NOMO-1 (cell line): ENCODE measurements at regions not wholly inside any gene's neighbourhood (a gene's known extent, or its start where the extent isn't known, plus 50 kb on each side); places are given as distances from the start of the nearest gene placed in this dataset.

ENCODE experiments used
- DNase-seq, 2 experiments: peaks; one replicate each; lab custom pipeline; 2025; ENCODE audit not compliant: unreplicated experiment in 2 of 2; lab: John Stamatoyannopoulos, UW

DNA sequence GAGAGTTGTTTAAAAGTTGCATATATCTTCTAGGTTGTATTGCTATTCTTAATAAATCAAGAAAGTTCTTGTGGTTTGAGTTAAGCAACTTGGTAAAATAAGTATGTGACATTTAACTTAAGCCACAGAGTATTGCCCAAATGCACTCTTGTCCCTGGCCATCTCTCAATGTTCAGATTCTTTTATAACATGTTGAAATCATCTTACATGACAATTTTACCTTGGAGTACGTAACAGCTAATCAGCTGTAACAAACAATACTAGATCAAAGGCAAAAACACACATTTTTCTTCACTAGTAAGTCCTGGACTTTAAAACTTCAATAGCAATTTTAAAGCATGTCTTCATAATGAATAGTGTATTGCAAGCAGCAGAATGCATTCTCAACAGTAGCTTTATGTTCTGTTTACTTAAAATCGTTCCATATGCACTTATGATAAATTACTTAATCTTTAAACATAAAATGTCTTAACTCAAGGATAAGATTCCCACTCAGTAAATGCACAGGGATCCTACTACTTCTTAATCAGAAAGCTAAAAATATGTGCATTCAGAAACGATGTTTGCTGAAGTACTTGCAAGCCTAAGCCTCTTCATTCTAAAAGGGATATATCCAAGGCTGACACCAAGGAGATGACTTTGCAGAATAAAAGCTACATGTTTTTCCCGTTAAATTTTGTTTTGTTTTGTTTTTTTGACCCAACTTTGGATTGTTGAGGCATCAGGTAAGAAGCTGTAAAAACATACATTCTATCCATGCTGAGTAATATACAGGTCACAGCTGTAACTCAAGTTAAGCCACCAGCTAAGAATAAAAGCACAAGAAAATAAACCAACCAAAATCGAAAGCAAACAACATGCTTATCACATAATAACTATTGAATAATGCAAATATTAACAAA, 86.1 kb upstream of the NFIB start:
- DNase-seq = no peak

DNA sequence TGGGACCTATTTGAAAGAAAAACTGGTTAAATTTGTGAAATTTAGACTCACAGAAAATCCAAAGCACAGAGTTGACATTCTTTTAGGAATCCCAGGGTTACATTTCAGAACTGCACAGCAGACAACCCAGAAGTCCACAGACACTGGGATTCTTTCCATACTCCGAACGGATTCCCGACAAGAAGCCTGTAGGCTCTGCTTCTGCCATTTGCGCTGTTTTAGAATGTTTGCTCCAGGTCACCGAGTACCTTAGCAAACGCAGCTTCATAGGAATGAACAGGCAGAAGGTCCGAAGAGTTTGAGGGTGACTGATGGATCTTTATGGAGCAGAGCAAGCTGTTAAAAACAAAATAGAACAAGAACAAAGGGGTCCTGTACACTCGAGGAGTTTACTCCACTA, 84.5 kb upstream of the NFIB start:
- no peak for DNase-seq

DNA sequence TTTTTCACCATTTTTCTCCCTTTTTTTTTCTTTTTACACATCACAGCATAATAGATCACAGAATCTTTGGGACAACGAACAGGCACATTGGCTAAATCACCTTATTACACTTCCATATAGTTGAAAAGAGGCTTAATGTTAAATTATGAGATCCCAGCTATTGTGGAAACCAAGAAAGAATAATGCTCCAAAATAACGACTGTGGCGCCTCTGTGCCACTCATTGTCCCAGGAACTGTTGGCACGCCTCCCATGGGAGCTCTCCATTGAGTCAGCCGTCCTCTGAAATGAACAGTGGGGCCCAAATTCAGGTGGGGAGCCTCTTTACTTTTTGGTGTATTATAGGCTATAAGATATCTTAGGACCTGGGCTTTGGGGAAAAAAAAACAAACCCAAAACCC, 82.2 kb upstream of the NFIB start:
- no peak for DNase-seq

DNA sequence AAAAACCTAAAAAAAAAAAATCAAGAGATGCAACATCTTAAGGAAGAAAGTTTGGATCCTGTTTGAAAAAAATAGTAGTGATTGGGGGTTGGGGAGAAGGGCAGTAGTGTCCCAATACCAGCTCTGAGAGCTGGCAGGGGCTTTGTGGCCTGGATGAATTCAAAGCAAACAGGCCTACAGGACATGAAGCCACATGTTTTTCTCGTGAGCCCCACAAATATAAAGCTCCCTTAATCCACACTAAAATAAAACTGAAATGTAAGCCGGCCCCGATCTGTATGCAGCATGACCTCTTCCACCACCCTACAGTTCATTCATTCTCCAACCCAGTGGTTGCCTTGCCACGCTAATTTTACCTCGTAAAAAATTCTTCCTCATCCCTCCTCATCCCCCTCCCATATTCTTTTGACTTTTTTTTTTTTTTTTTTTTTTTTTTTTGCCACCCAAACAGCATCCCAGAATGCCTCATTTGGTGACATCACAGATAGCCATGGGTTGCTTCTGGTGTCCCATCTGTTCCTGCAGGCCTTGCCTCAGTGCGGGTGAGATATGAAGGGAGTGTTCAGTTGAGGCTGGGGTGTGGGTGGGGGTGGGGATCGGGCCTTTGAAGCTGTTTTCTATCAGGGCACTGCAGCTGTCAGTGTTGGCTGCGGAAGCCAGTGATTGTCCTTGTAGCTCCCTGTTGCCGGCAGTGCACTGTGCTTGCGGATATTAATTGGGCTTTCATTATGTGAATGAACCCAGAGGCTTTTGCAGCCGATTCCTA, 81.6 kb upstream of the NFIB start:
- no peak for DNase-seq

DNA sequence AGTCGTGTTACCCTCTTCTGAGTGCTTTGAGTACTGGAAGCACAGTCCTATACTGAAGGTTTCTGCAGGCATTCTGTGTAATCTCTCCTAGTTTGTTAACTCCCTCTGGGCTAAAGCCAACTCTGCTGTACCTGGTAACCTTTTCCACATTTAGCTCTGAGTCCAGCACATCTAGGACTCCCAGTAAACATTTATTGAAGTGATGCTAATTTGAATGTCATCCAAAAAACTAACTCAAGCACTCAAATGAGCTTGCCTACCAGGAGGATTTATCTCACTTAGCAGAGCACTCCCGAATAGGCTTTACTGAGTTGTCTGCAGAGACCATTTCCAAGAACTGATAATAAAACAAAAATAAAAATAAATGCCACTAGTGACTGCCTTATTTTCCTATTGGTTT, 79.5 kb upstream of the NFIB start:
- DNase-seq = no peak

DNA sequence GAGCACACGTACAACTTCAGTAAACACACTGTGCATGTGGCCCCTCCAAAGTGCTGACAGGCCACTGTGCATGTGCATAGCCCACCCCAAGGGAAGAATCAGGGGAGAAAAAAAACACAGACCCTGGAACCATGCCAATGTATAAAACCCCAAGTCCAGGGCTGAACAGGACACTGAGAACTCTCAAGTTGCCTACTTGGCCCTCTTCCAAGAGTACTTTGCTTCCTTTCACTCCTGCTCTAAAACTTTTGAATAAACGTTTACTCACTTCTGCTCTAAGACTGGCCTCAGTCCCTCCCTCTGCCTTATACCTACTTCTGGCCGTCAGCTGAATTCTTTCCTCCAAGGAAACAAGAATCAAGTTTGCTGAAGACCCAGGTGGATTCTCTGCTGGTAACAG, 77.7 kb upstream of the NFIB start:
- DNase-seq = no peak

DNA sequence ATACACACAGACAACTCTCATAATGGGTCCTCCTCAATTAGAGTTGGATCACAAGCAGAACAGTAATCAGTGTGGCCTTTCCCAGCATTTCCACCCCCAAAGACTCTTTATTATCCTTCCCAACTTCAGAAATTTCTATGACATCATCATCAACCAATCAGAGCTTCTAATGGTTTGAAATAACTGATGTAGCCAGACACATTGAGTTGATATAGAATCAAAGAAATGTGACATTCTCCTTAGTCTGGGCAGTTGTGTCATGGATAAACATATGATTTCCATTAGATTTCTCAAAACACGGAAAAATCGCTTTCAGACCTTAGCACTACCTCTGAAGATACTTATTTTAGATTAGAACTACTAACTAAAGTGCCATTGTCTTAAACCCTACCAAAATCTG, 75.7 kb upstream of the NFIB start:
- DNase-seq = no peak

DNA sequence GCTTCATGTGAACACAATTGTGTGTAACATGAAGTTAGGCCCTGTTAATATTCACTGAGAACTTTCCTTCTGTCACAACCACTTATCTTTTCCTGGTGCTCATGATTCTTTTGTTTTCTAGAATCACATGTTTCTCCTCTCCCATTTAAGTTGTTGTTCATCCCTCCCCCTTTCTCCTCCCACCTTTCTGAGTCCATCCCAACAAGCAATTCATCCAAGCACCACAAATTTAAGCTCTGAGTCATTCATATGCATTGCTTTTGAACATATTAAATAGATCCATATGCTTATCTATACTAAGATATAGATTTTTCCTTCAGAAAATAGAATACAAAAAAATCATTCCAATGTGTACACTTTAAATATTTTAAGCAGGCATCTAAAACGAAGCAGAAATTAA, 75.2 kb upstream of the NFIB start:
- DNase-seq = no peak

DNA sequence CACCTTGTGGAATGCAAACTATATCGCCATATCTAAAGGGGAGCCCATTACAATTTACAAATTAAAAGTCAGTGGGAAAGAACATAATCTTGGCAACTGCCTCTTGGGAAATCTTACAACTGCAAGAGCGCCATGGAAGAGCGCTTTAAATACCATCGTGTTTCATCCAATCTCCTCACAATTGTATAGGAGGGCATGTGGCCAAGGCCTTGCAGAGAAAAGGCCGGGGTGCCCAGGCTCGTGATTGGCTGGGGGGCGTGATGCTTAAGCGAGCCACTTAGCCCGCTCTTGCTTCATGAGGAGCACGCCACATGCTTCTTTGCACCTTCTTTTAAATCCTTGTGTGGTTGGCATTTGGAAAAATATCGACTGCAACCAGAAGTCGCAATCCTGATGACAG, 69.8 kb upstream of the NFIB start:
- no peak for DNase-seq

DNA sequence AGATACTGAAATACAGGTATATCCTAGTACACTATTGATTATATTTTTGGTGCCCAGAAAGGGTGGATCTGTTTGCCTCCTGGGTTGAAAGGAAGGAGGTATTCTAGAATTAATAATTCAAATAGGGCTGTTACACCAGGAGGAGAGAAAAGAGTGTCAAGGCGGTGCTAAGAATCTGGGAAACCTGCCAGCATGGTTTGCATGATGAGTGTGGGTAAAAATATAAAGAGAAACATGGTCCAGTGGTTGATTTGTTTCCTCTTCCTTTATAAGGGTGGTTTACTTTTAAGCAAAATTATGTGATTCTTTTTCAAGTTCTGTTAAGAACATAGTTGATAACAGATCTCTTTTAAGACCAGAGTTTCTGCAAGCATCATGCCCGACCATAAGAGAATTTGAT, 69.4 kb upstream of the NFIB start:
- no peak for DNase-seq

DNA sequence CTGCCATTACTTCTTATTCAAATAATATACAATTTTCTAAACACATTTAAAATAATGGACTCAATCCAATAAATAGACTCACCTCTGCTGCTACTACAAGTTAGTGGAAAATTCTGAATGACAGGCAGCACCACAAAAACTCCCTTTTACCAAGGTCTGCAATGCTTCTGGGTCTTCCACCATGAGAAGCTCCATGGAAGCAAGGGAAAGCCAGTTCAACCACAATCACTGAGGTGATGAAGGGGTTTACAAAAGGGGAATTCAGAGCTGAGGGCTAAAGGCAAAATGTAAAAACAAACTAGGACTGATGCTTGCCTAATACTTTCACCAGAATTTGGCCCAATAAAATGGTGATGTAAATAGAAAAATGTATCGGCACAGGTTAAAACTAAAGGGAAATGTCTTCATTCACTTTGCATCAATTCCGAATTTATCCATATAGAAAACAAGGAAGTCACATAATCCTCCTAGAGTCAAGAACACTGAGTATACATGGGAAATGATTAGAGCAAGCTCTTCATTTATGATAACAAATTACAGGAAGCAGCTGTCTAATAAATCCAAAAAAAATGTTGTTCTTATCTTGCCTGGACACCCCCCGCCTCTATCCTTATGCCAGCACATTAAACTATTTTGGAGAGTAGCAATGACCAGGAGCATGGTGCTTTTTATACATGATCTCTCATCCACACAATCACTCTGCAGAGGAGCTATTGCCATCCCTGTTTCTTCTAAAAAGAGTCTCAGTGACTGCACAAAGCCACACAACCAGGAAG, 66.3 kb upstream of the NFIB start:
- no peak for DNase-seq

DNA sequence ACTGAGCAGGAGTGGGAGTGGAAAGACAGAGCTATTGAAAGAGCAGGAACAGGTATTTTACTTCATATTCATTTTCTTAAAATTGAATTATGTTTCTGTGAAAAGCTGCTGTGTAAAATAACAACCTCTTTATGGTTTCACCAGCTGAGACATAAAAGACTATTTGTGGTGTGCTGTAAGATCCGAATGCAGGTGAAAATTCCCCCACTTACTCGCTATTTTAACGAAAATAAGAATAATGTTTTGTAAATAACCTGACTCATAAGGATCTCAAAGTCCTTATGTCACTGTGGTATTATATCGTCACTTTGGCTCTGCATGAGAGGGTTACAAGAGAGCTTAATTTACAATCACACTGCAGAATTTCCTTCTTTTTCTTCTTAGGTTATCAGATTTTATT, 65.3 kb upstream of the NFIB start:
- DNase-seq = no peak

DNA sequence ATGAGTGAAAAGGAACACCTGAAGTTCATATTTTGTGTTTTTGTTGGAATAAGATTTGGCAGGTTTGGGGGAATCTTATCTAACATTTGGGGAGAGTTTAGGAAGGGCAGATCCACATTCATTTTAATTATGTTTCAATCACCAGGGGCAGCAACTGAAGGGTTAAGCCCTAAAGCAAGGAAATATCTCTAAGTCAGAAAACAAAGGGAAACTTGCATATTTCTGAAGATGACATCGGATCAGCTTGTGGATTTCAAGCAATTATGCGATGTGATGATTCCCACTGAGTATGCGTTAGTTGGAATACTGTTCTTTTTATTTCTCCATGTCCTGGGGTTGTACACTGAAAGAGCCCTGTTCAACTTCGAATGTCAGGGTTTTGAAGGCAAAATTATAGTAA, 59.8 kb upstream of the NFIB start:
- no peak for DNase-seq

DNA sequence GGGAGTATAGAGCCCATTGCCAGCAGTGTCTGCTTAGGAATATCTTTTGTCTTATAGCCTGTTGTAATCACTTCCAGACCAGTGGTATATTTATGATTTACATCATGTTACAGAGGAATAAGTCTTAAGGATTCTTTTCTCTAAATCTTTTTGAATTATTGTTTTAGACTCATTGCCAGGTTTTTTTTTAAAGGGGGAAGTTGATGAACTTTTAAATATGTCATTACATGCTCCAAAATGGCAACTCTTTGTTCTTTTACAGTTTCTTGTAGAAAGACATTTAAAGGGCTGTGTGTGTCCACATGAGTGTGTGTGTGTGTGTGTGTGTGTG, 59.4 kb upstream of the NFIB start:
- no peak for DNase-seq

DNA sequence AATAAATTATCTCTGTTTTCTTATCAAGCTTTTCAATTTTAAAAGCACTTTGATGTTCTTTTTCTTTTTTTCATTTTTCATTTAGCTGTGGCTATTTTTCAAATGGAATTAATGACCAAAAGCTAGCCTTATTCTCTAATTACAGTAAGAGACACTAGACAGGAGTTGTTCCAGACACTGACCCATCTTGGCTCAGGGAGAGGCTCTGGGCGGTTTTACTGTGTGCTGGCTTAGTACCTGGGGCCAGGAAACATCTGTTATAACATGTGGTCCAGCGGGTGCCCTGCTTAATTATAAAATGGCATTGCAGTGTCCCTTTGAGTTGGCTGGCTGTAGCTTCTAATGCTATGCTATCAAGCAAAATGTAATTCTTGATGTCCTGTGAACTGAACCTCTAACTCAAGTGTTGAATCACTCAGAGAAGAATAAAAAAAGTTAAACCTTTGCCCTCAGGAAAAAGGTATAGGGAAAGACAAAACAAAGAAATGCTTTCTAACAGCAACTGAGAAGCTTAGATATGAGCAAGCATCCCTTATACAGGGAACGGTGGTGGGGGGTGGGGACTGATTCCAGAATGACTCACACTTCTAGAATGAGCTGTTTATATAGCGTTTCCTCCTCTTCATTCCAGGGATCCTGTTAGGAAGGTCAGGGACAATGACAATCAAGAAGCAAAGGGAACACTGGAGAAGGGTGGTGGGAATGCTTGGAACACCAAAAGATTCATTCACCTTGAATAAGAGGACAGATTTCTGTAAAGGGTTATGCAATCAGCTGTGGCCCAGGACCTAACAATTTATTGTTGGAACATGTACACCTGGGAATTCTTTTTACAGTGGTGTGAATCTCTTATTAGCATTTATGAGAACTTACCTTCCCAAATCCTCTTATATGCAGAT, 58.7 kb upstream of the NFIB start:
- DNase-seq = no peak

DNA sequence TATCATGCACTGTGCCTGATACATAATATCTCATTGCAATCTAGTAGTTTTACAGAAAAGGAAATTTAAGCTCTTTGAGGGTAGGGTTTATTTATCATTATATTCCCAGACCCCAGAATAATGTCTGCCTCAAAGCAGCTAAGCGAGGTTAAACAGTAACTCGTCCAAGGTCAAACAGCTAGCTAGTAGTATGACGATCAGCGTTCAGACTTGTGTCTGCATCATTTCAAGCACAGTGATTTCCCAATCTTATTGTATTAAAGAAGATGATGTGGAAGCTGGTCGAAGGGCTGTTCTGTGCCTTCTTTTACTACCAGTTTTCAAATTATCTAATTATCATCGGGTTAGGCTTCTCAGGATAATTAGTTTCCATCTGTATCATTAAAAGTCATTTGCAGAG, 55.1 kb upstream of the NFIB start:
- DNase-seq = no peak

DNA sequence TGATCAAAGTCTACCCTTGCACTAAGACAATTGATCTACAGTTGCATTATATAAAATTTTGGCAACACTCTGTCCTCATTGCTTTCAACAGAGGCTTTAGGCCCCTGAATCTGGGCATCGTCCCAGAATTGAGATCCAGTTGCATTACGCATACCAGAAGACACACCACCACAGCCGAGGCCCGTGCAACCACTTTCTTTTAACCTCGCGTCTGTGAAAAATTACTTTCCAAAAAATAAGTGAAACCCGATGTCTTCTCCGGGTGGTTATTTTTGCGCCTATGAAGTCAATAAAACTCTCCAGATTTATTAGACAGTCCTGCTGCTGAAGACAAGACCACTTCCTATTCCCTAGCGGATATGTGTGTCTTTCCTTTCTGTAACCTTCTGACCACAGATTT, 52.1 kb upstream of the NFIB start:
- DNase-seq = no peak

DNA sequence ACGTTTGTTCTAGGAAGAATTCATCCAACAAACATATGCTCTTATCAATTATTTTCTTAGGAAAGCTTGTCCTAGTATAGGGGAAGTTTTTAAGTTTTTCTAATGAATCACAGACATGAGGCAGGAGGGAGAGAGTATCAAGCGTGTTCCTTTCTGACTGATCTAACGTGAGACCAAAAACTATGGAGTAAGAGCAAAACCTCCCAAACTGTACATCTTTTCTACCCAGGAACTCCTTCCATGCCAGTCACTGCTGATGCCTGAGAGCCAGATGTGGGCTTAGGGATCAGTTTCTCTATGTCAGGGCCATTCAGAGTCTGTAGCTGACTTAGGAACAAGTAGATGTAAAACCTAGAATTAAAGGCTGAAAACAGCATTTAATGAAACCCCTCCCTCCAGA, 51.7 kb upstream of the NFIB start:
- DNase-seq = no peak
